Hepatocyte (in vitro differentiated cells): ENCODE measurements at regions not wholly inside any gene's neighbourhood (a gene's known extent, or its start where the extent isn't known, plus 50 kb on each side); places are given as distances from the start of the nearest gene placed in this dataset.

Source experiments
- CTCF ChIP-seq: fragments of 200-600 bp; sonication (generic); IDR thresholded peaks from 2 replicates; pipeline ENCODE4 v1.5.1; 2016; ENCODE audit warnings: antibody characterized with exemption, mild to moderate bottlenecking; ENCODE audit not compliant: poor library complexity
- EZH2 ChIP-seq: fragments of 200-600 bp; sonication (generic); IDR thresholded peaks from 2 replicates; pipeline ENCODE4 v1.6.1; 2016; ENCODE audit warnings: antibody characterized with exemption, mild to moderate bottlenecking, borderline replicate concordance
- EZH2phosphoT487 ChIP-seq: fragments of 200-600 bp; sonication (generic); IDR thresholded peaks from one replicate; pipeline ENCODE4 v1.6.1; 2018; ENCODE audit warnings: antibody characterized with exemption, mild to moderate bottlenecking, low read depth, moderate library complexity; ENCODE audit not compliant: unreplicated experiment, severe bottlenecking

GRCh38 chr3:145170121-145170520 is 990.9 kb downstream of the PLOD2 start:
- TF ChIP-seq CTCF (no peak), EZH2 (no peak), EZH2phosphoT487 (no peak)
